HG02970 (cell line): ENCODE measurements at regions not wholly inside any gene's neighbourhood (a gene's known extent, or its start where the extent isn't known, plus 50 kb on each side); places are given as distances from the start of the nearest gene placed in this dataset.

ENCODE experiments used
- ATAC-seq: cut with Tn5 transposase; IDR thresholded peaks from one replicate; pipeline ENCODE4 v1.9.1; 2021; ENCODE audit warnings: mild to moderate bottlenecking, moderate library complexity, moderate number of reproducible peaks; ENCODE audit not compliant: unreplicated experiment, low FRiP score

DNA sequence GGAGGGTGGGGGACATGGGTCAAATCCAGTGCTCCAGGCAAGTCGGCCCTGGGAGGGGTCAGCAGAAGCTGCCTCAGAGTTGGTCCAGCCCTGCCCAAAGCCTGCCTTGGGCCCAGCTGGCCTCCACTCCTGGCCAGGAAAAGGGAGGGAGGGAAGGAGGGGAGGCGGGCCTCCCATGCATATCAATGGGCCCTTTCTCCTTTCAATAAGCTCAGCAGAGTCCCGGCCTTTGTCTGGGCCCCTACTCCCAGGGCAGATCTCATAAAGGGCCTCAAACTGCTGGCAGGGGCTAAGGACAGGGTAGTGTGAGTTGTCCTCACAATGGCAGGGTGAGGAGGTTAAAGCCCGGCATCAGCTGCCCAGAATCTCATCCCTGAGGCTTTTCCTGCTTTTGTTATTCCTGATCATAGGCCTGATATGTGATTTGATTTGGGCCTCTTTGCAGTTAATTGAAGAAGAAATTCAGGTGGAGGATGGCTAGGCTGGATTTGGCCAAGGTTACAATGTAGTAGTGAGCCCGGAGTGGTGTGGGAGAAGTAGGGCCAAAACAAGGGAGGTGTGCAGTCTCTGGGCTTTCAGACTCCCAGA, 121.1 kb upstream of the ATP6AP2 start:
- no peak for ATAC-seq

DNA sequence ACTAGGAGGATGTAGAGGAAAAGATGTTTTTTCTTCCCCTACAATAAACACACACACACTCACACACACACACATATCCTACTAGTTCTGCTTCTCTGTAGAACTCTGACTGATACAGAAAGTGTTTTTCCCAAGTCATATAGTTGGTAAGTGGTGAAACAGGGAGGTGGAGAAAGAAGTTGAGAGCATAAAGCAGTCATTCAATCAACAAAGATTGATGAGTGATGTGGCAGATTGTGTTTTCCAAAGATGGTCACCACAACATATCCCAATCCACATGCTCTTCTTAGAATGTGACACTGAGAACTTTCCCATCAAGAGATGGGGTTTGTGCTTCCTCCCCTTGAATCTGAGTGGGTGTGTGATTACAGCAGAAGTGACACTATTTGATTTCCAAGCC, 123.4 kb upstream of the ATP6AP2 start:
- no peak for ATAC-seq

DNA sequence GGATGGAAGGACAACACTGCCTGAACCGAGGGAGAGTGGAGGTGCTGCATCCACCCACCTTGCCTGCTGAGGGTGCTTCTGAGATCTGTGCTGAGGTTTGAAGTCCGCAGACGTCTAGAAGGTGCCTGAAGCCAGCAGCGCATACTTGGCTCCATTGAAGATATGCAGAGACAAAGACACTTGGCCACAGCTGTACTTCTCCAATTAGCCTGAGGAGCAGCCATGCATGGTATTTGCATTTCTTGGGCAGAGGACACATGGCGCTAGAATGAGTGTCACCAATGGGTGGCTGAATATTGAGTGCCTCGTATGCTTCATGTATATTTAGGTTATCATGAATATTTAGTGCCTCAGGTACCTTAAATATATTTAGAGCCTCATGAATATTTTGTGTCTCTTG, 128.7 kb upstream of the ATP6AP2 start:
- ATAC-seq: no peak

DNA sequence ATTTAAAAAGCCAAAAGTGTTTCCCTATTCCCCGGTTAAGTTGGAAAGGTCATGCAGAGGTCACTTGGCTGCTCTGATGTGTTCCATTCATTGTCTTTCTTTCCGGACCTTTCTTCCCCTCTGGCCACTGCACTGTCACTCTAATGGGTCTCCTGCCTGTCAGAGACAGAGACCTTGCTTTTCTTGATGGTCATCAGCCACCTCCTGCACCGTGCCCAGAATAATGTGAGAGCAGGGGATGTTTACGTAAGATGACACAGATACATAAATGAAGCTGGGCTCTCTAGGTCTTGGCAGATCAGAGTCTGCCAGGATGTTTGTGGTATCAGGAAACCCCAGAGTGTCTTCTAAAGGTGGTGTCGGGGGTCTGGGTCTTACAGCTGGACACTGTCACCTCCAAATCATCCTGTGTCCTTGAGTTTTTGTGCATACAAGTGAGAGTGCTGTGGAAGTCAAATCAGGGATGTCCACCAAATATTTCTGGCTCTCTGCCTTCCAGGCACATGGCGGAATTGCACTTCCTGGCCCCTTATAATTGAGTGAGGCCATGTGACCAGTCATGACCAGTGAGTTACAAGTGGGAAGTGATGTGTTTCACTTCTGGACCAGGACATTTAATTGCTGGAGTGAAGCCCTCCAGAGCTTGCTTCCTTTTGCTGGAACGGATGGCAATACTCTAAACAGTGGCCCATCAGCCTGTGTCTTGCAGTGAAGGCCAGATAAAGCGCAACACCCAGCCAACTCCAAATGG, 130.6 kb upstream of the ATP6AP2 start:
- ATAC-seq: no peak

DNA sequence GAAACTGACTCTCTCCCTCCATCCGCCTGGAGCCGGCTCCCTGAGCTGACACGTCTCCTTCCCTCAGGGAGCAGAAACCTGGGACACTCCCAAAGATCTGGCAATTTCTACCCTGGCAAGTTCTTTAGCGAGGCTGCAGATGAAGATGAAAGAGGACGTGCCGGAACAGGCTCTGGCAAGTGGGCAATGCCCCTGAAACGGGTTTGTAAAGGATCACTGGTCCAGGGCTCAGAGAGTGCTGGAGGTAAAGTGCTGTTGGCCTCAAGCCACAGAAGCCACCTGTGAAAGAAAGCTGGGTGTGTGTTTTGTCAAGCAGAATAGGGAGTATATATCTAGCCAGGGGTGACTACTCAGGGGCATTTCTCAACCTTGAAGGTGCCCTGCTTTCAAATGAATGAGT, 131.4 kb upstream of the ATP6AP2 start:
- ATAC-seq: no peak

DNA sequence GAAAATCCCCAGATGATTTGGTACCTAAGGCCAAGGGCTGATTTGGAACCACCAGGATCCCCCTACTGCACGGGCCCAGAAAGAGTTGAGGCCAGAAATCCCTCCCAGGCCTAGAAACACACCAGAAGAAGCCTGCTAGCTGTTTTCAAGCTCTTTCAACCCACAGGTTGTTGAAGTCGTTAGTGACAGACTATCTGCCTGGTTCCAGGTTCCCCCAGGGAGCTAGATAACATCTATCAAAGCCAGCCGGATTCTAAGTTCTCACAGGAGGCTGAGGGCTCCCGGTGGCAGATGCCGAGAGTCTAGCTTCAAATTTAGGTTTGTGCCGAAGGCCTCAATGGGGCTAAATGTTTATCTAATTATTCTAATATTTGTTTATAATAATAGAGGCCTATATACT, 132.0 kb upstream of the ATP6AP2 start:
- no peak for ATAC-seq

DNA sequence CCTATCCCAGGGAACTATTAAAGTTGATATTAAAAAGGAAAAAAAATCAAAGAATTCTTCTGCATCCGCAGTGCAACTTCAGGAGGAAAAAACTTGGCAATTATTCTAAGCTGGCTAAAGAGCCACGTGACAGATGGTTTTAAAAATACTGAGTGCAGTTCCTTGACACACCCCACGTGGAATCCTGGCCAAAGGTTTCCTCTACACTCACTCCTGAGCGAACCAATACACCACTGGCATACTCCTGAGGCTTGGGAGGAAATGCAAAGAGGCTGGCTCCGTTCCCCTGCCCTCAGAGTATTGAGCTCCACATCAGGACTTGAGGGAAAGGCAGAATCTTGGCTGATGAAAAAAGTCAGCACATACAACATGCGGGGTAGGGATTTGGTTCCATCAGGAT, 133.8 kb upstream of the ATP6AP2 start:
- ATAC-seq: no peak

DNA sequence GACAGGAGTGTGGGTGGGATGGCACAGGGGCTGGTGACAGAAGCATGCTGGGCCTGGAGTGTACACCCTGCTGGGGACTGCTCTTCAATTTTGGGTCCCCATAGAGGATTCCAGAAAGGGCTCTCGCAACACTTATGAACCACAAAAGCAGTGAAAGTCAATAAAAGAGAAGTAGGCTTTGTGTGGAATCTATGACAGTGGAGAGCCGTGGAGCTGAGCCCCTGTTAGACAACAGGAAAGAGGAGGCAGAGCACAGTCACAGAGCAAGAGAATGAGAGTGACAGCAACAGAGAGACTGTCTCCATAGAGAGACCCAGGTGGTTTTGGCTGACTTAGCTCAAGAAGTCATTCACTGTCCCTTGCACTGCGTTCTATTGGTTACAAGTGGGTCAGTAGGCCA, 135.1 kb upstream of the ATP6AP2 start:
- no peak for ATAC-seq

DNA sequence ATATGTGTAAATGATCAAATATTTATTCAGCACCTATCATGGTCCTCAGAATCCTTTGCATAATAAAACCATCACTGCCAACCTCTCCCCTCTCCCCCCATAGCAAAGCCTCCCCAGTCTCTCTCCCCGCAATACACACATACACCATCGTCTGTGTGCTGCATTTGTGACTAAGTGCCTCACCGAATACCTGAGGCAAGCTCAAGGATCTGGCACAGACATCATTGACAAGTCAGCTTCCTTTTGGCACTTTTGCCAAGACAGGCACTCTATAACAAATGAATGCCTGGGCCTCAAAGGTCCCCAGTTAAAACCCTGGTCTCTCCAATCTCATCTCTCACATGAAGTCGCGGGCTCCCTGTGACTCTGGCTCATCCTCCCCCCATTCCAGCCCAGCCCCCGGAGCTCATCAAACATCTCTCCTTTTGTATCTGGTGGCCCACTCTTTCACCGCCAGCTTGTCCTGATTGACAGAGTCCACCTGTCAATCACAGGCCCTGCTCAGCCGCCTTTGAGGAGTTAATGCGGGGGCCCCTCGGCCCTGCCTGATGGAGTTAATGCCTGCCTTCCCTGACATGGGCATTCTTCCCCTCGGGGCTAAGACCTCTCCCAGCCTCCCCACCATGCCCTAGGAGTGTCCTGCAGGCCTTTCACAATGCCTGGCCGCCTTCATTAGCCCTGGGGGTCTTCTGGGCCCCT, 135.8 kb upstream of the ATP6AP2 start:
- ATAC-seq: no peak

DNA sequence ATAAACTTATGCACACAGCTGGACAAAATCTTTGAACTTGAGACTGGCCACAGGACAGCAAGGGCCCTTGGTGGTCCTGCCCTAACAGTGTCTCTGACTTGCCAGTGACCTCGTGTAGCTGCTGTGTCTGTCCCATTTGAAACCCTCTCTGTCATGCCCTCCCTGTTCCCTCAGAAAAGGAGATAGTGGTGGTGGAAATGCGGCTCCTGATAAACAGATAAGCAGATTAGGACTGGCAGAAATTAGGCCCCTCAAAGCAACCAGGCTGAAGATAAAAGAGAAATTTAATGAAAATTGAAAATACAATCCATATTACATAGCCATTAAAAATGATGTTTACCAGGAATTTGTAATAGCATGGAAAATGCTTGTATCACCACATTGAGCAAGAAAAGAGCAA, 136.6 kb upstream of the ATP6AP2 start:
- no peak for ATAC-seq

DNA sequence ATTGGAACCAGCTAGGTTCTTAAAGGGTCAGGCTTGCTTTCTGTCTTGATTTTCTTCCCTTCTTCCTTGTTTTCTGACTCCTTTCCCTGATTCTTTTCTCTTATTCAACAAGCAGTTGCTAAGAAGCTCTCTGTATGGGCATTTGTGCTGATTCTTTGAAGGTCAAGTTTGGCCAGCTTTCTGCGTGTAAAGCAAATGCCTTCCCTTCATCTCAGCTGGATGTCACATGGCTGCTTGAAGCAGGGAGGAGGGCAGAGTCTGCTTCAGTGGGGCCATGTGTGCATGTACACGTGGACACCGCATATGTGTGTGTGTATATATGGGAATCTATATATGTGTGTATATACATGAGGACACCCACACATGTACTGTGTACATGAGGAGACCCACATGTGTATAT, 139.9 kb upstream of the ATP6AP2 start:
- ATAC-seq: no peak

DNA sequence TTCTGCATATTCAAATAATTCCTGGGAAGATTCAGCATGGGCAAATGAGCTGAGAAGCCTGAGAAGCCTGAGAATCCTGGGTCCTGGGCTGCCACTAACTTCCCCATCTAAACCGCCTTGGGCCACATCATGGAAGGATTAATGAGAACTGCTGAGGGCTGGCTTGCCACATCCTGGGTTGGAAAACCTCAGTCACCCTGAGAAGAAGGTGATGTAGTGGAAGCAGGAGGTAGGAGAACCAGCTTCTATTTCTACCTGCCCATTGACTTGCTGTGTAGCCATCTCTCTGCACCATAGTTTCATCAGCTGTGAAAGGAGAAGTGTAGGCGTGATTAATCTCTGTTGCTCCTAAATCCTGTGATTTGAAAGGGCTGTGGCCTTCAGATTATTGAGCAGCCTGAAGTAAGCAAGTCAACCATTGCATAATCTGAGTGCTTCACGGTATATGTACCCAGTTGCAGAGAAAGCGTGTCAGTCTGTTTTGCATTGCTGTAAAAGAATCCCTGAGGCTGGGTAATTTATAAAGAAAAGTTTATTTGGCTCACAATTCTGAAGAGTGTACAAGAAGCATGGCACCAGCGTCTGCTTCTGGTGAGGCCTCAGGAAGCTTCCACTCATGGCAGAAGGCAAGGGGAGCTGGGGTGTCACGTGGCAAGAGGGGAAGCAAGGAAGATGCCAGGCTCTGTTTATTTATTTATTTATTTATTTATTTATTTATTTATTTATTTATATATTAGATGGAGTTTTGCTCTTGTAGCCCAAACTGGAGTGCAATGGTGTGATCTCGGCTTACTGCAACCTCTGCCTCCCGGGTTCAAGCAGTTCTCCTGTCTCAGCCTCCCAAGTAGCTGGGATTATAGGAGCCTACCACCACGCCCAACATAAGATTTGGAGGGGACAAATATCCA, 140.9 kb upstream of the ATP6AP2 start:
- ATAC-seq: no peak

DNA sequence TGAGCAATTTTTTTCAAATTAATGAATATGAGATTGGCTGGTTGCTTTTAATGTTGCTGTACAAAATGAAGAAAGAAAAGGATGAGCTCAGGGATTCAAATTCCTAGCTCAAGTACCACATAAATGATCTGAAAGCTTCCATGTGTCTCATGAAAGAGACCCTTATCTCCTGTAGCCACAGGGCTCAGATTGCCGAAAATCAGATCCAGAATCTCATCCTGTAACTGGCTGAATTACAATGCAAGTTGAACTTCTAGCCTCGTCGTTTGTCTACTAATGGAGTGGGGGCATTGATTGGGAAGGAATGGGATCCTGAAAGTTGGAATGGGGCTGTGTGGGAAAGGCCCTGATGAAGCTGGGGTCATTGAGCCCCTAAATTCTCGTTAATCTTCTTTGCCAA, 143.4 kb upstream of the ATP6AP2 start:
- ATAC-seq: no peak

DNA sequence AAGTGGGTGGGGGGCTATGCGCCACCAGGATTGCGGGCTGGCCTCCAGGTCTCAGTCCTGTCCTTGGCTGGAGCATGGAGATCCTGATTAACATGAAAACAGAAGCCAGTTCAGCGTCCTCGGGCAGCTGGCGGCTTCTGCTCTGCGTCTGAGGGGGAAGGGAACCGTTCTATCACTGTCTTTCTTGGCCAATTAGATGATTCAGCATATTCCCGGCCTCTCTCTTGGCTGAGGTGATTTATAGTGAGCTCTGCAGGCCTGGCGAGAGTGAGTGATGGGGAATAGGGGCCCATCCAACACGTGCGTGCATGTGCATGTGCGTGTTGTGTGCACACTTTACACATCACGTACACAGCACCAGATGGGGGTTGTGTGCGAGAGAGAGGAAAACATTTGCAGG, 145.8 kb upstream of the ATP6AP2 start:
- no peak for ATAC-seq

DNA sequence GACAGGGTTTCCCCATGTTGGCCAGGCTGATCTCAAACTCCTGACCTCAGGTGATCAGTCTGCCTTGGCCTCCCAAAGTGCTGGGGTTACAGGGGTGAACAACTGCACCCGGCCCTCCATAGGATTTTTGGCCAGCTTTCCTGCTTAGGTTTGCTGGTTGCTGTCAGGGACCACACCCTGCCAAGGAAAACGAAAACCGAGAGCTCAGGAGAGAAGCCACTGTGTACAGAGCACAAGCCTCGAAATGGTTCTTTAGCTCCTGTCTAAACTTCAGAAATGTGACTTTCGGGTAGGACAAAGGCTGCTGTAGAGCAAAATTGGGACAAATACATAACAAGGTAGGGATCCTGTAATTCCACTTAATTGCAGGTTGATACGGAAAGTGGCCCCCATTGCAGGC, 146.3 kb upstream of the ATP6AP2 start:
- no peak for ATAC-seq

DNA sequence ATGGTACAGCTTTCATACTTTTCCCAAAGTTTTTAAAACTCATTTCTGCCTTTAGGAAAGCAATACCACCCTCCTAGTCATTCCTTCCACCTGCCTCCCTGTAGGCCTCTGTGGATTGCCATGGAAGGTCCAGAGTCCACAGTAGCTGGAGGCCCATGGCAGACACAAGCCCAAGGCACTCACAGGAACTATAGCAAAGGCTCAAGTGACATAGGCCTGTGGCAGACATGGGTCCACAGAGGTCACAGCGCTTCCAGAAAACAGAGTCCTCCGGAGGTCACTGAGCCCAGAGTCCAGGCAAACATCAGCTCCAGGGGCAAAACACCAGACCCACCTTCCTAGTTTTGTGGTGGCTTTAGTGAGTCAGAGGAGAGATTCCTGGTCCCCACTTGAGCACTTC, 147.6 kb upstream of the ATP6AP2 start:
- no peak for ATAC-seq

DNA sequence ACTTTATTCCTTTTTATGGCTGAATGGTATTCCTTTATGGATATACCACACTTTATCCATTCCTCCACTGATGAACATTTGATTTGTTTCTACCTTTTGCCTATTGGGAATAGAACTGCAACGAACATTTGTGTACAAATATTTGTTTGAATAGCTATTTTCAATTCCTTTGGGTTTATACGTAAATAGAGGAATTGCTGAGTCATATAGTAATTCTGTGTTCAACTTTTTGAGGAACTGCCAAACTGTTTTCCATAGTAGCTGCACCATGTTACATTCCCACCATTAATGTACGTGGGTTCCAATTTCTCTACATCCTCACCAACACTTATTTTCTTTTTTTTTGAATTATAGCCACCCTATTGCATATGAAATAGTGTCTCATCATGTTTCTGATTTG, 156.5 kb upstream of the ATP6AP2 start:
- no peak for ATAC-seq

DNA sequence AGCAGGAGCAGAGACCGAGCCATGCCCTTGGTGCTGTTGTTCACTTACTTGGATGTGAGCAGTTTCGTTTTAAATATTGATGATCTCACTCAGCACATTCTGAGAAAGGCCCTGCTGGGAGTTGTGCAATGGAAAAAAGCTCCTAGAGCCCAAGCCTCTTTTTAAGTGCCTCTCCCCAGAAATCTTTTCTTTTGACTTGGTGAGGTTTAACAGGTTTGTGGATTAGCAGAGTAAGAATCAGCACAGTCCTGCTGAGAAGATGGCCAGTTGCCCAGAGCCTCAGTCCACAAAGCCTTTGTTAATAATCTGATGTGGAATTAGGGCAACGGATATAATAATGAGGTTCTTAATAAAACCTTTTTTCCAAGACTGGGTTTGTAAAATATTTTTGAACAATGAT, 157.5 kb upstream of the ATP6AP2 start:
- no peak for ATAC-seq

DNA sequence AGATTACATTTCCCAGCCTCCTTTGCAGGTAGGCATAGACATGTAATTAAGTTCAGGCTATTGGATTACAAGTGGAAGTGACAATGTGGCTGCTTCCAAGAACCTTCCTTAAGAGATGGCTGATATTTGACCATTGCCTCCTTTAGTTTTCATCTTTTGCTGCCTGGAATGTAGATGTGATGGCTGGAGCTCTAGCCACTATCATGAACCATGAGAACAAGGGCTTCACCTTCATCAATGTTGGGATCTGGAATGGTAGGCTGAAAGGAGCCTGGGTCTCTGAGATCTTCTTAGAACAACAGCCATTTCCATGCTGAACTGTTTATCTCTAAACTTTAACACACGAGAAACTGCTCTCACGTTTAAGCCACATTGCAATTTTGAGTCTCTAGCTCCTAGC, 158.7 kb upstream of the ATP6AP2 start:
- ATAC-seq: no peak

DNA sequence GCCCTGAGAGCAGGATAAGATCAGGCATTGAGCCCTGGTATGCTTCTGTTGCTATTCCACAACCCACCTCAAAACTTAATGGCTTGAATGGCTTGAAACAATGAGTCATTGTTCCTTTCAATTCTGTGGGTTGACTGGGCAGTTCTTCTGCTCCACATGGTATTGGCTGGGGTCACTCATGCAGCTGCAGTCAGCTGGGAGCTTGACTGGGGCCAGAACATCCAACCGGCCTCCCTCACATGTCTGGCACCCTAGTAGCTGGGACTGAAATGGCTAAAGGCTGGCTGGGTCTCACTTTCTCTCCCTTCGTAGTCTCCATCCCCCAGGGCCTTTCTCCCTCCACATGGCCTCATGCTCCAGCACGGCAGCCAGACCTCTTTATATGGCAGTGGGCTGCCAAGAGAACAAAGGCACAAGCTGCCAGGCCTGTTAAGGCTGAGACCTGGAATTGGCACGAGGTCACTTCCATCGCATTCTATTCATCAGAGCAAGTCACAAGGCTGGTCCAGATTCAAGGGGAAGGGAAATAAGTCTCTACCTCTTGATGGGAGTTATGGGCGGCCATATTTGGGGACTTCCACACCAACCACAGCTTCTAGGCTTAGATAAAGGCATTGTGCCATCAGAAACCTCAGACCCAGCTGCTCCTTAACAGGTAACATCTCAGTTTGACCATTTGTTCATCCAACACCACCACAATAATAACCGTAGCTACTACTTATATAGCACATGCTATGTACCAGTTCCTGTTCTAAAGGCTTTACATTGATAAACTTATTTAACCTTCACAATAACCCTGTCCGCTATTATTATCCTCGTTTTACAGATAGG, 159.7 kb upstream of the ATP6AP2 start:
- ATAC-seq: no peak
